ENCODE measurements at regions not wholly inside any gene's neighbourhood (a gene's known extent, or its start where the extent isn't known, plus 50 kb on each side); places are given as distances from the start of the nearest gene placed in this dataset.

DNA sequence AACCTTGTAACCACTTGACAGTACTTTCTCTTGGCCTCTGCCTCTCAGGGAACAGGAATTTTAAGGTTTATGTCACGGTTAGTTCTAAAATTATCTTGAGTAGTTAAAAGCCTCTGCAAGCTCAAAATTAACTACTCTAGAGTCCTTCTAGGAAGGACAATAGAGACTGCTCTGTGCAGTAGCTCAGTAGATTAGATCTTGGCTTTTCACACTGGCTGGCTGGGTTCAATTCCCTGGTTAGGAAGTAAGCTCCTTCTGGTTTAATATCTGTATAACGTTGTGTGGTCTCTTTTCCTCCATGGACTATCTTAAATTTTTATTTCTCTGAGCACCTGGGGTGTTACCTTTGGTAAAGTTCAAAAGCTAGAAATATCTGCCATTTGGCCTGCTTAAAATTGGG is 109.2 kb downstream of the AASDHPPT start:
- H3K36me3 Mint-ChIP-seq, result no peaks in the 10 kb centered on the region
- no peaks in the 10 kb centered on the region for H3K4me1 Mint-ChIP-seq
- H3K4me3 Mint-ChIP-seq, result no peak overlapping the region
- DNase-seq (no peak), ATAC-seq (replicated peaks) (no peak)
- no peak overlapping the region for H3K27ac Mint-ChIP-seq
- no peaks in the 10 kb centered on the region for H3K27me3 Mint-ChIP-seq
- H3K9me3 Mint-ChIP-seq, result peaks cover 0 to 2% of the 10 kb centered on the region in 2 donors

GRCh38 chr11:106187860-106188456 is 110.5 kb downstream of the AASDHPPT start:
- Mint-ChIP-seq H3K4me1 (no peaks in the 10 kb centered on the region), H3K36me3 (no peaks in the 10 kb centered on the region), H3K27ac (no peak overlapping the region), H3K4me3 (no peak overlapping the region), H3K27me3 (no peaks in the 10 kb centered on the region), H3K9me3 (no peaks in the 10 kb centered on the region)
- ATAC-seq (replicated peaks), result no peak
- no peak for DNase-seq

GRCh38 chr11:106193956-106194355 is 116.5 kb downstream of the AASDHPPT start:
- Mint-ChIP-seq H3K4me1 (no peaks in the 10 kb centered on the region), H3K4me3 (no peak overlapping the region), H3K27me3 (no peaks in the 10 kb centered on the region), H3K9me3 (peaks cover 0 to 2% of the 10 kb centered on the region in 2 donors), H3K27ac (no peak overlapping the region), H3K36me3 (no peaks in the 10 kb centered on the region)
- DNase-seq (no peak), ATAC-seq (replicated peaks) (no peak)

DNA sequence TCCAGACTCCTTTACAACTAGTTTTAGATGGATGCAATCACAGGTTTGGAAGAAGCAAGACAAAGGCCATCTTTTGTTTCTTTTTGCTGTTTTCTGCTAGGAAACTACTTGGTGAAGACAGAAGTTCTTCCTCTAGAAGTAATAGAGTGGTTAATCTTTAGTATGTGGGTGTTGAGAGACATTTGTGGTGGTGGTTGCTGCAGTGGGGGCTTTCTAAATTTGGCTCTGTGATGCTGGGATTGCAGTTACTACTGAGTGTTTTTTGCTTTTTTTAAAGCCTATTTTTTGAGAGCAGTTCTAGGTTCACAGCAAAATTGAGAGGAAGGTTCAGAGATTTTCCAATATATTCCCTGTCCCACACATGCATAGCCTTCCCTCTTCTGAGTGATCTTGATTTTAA is 120.0 kb downstream of the AASDHPPT start:
- ATAC-seq (replicated peaks) (no peak), DNase-seq (no peak)
- Mint-ChIP-seq H3K27ac (no peak overlapping the region), H3K4me1 (no peaks in the 10 kb centered on the region), H3K4me3 (no peak overlapping the region), H3K27me3 (no peaks in the 10 kb centered on the region), H3K36me3 (no peaks in the 10 kb centered on the region), H3K9me3 (peaks cover 0 to 2% of the 10 kb centered on the region in 2 donors)

DNA sequence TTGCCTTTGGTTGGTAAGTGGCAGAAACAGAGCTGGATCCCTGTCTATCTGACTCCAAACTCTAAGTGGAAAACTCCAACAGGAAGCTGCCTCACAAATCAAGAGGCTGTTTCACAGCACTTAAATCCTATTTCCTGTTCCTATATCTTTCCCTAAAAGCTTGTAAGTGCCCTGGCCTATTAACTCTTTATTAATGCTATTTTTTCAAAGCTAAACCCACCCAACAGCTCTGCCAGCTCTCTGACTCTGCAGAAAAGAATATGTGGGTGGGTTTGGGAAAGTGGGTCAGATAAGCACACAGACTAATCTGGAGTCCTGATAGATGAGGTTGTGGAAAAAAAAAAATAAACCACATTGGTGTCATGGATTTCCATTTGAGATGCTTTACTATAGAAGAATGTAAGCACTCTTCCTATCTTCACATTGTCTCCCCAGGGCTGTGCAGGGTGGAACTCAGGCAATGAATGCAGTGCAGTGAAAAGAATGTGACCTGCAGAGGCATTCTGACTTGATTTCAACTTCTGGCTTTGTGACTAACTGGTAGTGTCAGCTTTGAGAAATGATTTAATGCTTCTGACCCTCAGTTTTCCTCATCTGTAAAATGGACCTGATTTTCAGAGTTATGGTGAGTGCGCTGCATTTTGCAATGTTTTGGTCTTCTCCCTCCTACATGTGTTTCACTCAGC is 125.6 kb downstream of the AASDHPPT start:
- no peaks in the 10 kb centered on the region for H3K27me3 Mint-ChIP-seq
- no peak overlapping the region for H3K4me3 Mint-ChIP-seq
- no peak overlapping the region for H3K27ac Mint-ChIP-seq
- H3K36me3 Mint-ChIP-seq, result no peaks in the 10 kb centered on the region
- H3K9me3 Mint-ChIP-seq, result peaks cover 0 to 1% of the 10 kb centered on the region in 2 donors
- no peaks in the 10 kb centered on the region for H3K4me1 Mint-ChIP-seq
- ATAC-seq (replicated peaks), result no peak
- no peak for DNase-seq

GRCh38 chr11:106208760-106209159 is 131.3 kb downstream of the AASDHPPT start:
- H3K4me3 Mint-ChIP-seq, result no peak overlapping the region
- DNase-seq, result no peak
- H3K36me3 Mint-ChIP-seq, result no peaks in the 10 kb centered on the region
- H3K9me3 Mint-ChIP-seq, result peaks cover 0 to 2% of the 10 kb centered on the region in 2 donors
- no peaks in the 10 kb centered on the region for H3K27me3 Mint-ChIP-seq
- no peak overlapping the region for H3K27ac Mint-ChIP-seq
- no peaks in the 10 kb centered on the region for H3K4me1 Mint-ChIP-seq
- no peak for ATAC-seq (replicated peaks)

DNA sequence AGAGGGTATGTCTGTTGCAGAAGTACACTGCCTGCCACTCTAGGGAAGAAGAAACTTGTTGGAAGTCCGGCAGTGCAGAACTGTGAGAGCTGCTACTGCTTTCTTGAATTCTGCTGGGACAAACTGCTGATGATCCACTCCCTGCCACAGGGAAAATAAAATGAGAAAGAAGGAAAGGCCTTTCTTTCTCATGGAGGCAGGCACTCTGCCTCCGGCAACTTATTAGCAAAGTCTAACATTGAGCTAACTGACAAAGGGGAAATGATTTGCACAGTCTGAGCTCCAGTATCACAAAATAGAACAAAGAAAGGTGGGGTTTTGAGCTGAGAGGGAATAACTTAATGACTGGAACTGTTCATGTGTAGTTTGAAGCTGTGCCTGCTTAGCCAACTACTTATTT is 134.6 kb downstream of the AASDHPPT start:
- no peak for DNase-seq
- H3K27me3 Mint-ChIP-seq, result no peaks in the 10 kb centered on the region
- H3K27ac Mint-ChIP-seq, result no peak overlapping the region
- no peak for ATAC-seq (replicated peaks)
- H3K9me3 Mint-ChIP-seq, result peaks cover 0 to 5% of the 10 kb centered on the region in 2 donors
- H3K4me1 Mint-ChIP-seq, result no peaks in the 10 kb centered on the region
- H3K36me3 Mint-ChIP-seq, result no peaks in the 10 kb centered on the region
- H3K4me3 Mint-ChIP-seq, result no peak overlapping the region

DNA sequence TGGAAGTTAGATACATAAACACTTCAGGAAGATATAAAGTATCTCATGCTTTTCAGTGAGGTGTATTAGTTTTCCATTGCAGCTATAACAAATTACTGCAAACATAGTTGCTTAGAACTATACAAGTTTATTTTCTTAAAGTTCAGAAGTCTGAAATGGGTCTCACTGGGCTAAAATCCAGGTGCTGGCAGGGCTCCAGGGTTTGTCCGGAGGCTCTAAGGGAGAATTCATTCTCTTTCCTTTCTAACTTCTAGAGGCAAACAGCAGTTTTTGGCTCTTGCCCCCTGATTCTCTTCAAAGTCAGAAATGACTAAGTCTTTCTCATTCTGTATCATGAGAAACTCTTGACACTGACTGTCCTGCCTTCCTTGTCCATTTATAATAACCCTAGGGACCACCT is 138.8 kb downstream of the AASDHPPT start:
- DNase-seq (no peak), ATAC-seq (replicated peaks) (no peak)
- peaks cover 0 to 8% of the 10 kb centered on the region in 2 donors for H3K9me3 Mint-ChIP-seq
- no peak overlapping the region for H3K4me3 Mint-ChIP-seq
- no peaks in the 10 kb centered on the region for H3K27me3 Mint-ChIP-seq
- no peaks in the 10 kb centered on the region for H3K4me1 Mint-ChIP-seq
- H3K36me3 Mint-ChIP-seq, result no peaks in the 10 kb centered on the region
- no peak overlapping the region for H3K27ac Mint-ChIP-seq

DNA sequence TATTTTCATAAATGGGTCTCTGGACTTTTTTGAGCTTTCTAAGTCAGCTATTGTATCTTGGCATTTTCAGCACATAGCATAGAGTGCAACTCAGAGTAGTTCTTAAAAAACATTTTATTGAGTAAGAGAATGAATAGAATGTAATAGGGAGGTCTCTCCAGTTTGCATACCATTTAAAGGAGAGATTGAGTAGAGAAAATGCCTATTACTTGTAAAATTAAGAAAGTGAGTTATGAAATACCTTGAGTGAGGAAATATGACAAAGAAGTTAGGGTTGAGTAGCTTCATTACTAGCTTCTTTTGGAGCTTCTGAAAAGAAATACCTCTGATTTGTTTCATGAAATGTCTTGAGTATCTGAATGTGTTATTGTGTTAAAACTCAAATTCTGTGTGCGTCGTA is 140.0 kb downstream of the AASDHPPT start:
- Mint-ChIP-seq H3K4me3 (no peak overlapping the region), H3K27ac (no peak overlapping the region), H3K9me3 (peaks cover 7 to 14% of the 10 kb centered on the region in 2 donors), H3K36me3 (no peaks in the 10 kb centered on the region), H3K27me3 (no peaks in the 10 kb centered on the region), H3K4me1 (no peaks in the 10 kb centered on the region)
- no peak for DNase-seq
- no peak for ATAC-seq (replicated peaks)

DNA sequence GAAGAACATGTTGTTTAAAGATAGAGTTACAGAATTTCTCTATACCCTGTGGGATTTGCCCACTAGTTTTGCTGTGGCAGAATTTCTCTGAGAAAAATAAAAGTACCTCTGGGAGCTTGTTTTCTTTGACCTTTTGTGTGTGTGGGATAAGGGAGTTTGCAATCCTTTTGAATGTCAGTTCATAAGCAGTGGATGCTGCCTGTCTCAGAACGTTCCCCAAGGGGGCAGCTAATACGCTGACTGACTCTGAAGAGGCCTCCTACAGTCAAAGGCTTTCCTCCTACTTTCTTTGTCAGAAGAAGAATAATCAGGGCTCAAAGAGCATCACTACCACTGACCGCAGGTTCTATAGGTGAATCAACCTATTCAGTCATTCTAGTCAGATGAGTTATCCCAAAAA is 140.6 kb downstream of the AASDHPPT start:
- ATAC-seq (replicated peaks), result no peak
- H3K36me3 Mint-ChIP-seq, result no peaks in the 10 kb centered on the region
- no peaks in the 10 kb centered on the region for H3K4me1 Mint-ChIP-seq
- no peak for DNase-seq
- no peaks in the 10 kb centered on the region for H3K27me3 Mint-ChIP-seq
- no peak overlapping the region for H3K4me3 Mint-ChIP-seq
- peaks cover 13 to 20% of the 10 kb centered on the region in 2 donors for H3K9me3 Mint-ChIP-seq
- H3K27ac Mint-ChIP-seq, result no peak overlapping the region

DNA sequence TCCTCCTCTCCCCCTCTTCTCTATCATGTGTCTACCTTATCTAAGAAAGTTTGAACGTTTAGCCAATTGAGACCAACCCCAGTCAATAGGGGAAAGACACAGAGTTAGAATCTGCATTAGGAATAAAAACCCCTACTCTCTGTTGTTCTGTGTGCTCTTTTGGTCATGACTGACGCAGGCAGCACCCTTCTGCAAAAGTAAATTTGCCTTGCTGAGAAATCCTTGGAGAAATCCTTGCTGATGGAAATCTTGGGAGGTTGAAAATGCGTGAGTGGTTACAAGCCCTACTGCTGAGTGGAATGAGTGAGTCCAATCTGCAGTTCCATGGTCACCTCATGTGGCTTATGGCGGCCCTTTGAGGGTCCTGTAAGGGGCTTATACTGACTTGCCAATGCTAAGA is 145.2 kb downstream of the AASDHPPT start:
- Mint-ChIP-seq H3K9me3 (peaks cover 17 to 23% of the 10 kb centered on the region in 2 donors), H3K36me3 (no peaks in the 10 kb centered on the region), H3K4me3 (no peak overlapping the region), H3K27me3 (no peaks in the 10 kb centered on the region), H3K4me1 (no peaks in the 10 kb centered on the region), H3K27ac (no peak overlapping the region)
- no peak for DNase-seq
- no peak for ATAC-seq (replicated peaks)

DNA sequence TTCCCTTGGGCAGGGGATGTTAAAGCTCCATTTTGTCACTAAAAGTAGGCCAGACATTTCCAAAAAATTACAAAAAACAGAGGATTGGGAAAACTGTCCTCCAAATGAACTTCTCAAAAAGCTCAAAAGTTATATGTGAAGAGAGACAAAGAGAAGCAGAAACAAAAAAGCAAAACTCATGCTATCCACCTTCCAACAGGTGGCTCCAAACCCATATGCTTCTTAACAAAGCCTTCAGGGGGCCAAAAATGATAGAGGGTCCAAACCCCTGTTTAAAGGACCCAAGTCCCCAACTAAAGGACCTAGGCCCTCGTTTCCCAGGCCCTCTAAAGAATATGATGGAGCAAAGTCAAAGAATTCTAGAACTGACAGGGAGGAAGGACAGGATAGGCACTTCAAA is 146.7 kb downstream of the AASDHPPT start:
- ATAC-seq (replicated peaks) (no peak), DNase-seq (no peak)
- peaks cover 17 to 27% of the 10 kb centered on the region in 2 donors for H3K9me3 Mint-ChIP-seq
- H3K27ac Mint-ChIP-seq, result no peak overlapping the region
- no peak overlapping the region for H3K4me3 Mint-ChIP-seq
- H3K36me3 Mint-ChIP-seq, result no peaks in the 10 kb centered on the region
- no peaks in the 10 kb centered on the region for H3K4me1 Mint-ChIP-seq
- H3K27me3 Mint-ChIP-seq, result no peaks in the 10 kb centered on the region

DNA sequence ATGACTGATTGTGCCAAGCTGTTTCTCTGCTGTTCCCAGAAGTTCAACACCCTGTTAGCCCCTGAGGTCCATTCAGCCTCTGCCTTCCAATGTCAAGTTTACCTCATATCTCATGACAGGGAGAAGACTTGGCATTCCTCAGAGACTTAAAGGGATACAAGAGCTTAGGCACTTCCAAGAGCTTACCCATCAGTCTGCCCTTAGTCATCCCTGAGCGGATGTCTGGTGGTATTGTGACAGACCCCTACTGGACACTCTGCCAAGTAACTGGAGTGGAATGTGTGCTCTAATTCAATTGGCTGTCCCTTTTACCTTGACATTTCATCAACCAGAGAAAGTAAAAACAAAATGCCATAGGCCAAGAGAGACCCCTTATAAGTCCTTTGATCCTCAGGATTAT is 151.5 kb downstream of the AASDHPPT start:
- DNase-seq (no peak), ATAC-seq (replicated peaks) (no peak)
- peaks cover 5 to 13% of the 10 kb centered on the region in 2 donors for H3K9me3 Mint-ChIP-seq
- no peaks in the 10 kb centered on the region for H3K4me1 Mint-ChIP-seq
- H3K4me3 Mint-ChIP-seq, result no peak overlapping the region
- H3K36me3 Mint-ChIP-seq, result no peaks in the 10 kb centered on the region
- no peak overlapping the region for H3K27ac Mint-ChIP-seq
- H3K27me3 Mint-ChIP-seq, result no peaks in the 10 kb centered on the region

DNA sequence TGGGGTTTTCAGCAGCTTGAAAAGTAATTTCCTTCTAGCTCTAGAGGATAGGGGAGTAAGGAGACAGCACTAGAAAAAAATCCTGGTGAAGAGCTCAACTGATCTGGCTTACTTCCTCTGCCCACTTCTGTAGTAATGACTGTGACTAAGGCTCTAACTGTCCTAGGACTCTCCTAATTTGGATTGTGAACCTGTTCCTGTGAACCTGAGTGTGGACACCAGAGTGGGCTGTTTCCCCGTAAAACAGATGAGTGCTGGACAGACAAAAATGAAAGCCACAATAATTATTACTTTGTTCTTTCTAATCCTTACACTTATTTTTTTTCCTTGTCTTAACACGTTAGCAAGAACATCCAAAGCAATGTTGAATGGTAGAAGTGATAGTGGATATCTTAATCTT is 154.1 kb downstream of the AASDHPPT start:
- no peak overlapping the region for H3K4me3 Mint-ChIP-seq
- no peaks in the 10 kb centered on the region for H3K4me1 Mint-ChIP-seq
- DNase-seq, result no peak
- H3K27me3 Mint-ChIP-seq, result no peaks in the 10 kb centered on the region
- no peak overlapping the region for H3K27ac Mint-ChIP-seq
- peaks cover 5 to 13% of the 10 kb centered on the region in 2 donors for H3K9me3 Mint-ChIP-seq
- H3K36me3 Mint-ChIP-seq, result no peaks in the 10 kb centered on the region
- ATAC-seq (replicated peaks), result no peak

GRCh38 chr11:106233191-106233590 is 155.7 kb downstream of the AASDHPPT start:
- H3K36me3 Mint-ChIP-seq, result no peaks in the 10 kb centered on the region
- H3K27me3 Mint-ChIP-seq, result no peaks in the 10 kb centered on the region
- peaks cover 5 to 15% of the 10 kb centered on the region in 2 donors for H3K9me3 Mint-ChIP-seq
- no peak overlapping the region for H3K27ac Mint-ChIP-seq
- no peaks in the 10 kb centered on the region for H3K4me1 Mint-ChIP-seq
- DNase-seq (no peak), ATAC-seq (replicated peaks) (no peak)
- no peak overlapping the region for H3K4me3 Mint-ChIP-seq

Measured in stimulated activated naive B cell treated with anti-CD40 and anti-IgM and Interleukin-4, amounts not matched to agents 10 μg/mL and 1 μg/mL and 100 μg/mL, for 72 hours (primary cell).